GM19239 (cell line): ENCODE measurements at regions not wholly inside any gene's neighbourhood (a gene's known extent, or its start where the extent isn't known, plus 50 kb on each side); places are given as distances from the start of the nearest gene placed in this dataset.

Source experiments
- DNase-seq: peaks from one replicate; pipeline ENCODE4 v3.0.0; 2011; ENCODE audit warnings: low spot score; ENCODE audit not compliant: insufficient read length
- FAIRE-seq: peaks from 2 replicates; lab custom pipeline; 2011; peaks lifted over from hg19 to GRCh38; lab: Jason Lieb, UNC

DNA sequence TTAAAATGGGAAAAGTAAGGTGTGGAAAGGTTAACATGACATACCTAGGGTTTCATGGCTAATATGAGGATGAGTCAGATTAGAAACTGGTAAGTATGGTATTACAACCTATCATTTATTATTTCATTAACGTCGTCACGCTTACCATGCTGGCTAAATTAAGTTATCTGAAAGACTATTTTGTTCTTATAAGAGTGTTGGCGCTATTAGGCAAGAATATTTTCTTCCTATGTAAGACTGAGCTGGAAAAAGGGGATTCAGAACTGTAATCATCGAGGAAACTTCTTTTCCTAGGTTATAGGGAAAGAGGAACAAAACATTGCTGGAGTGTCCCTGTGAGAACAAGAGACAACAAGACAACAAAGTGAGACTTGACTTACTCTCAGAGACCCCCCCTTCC lies 440.8 kb downstream of the KCNJ2 start:
- no peak for FAIRE-seq

DNA sequence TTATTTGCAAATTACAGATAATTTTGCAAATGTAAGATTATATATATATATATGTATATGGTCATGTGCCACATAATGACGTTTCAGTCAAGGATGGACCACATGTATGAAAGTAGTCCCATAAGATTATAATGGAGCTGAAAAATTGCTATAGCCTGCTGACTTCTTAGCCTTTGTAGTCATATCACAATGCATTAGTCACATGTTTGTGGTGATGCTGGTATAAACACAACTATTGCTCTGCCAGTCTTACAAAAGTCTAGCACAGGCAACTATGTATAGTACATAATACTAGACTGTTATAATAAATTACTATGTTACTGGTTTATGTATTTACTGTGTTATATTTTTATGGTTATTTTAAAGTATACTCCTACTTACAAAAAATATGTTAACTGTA lies 444.3 kb downstream of the KCNJ2 start:
- no peak for FAIRE-seq
- DNase-seq: no peak

More for the DNA sequence above, 440.8 kb downstream of the KCNJ2 start:
- DNase-seq: no peak

DNA sequence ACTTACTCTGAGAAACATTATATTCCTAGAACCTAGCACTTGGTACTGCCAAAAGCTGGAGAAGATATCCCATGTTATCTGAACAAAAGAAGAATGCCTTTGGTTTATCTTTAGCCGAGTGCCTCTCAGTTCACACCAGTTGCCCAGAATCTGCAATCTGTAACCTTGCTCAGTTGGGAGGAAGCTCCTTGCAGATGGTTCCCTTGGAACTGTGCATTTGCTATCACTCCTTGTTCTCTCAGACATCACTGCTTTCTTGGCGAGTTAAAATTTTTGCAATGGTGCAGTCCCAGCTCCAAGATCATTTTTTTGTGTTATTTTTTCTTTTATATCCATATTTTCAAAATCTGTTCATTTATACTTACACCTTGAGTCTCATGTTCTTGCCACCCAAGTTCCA lies 446.5 kb downstream of the KCNJ2 start:
- DNase-seq: no peak
- no peak for FAIRE-seq

DNA sequence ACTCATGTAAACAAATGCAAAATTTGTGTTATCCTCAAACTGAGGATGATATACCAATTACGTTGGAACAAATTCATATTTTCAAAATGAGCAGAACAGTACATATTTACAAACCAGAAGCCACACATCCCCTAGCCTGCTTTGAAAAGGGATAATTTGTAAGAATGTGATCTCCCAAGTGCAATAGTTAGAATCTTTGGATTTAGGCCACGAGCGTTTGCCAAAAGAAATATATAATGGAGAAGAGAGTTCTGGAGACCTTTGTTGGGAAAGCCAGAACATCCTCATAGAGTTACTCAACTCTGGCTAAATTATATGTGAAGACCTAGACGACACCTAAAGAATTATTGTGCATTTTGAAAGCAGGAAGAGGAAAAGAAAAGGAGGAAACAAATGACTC lies 449.3 kb downstream of the KCNJ2 start:
- FAIRE-seq: no peak

DNA sequence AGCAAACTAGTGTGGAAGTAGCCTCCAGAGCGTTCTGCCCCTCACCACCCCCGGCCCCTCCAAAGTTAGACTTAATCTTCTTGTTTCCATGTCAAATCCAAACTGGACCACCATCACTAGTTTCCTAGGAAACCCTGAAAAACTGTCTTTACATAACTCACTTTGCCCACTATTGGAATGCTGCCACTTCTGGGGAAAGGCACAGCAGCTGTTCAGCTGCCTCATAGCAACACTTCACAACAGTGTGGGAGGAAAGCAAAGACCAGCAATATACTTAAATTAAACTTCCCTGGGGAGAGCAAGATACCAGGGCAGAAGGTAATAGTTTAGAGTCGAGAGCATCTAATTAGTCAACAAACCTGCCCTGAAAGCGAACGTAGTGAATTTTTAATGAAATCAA lies 452.2 kb downstream of the KCNJ2 start:
- FAIRE-seq: no peak

More for the DNA sequence above, 449.3 kb downstream of the KCNJ2 start:
- no peak for DNase-seq

GRCh38 chr17:70622368-70623260 lies 453.3 kb downstream of the KCNJ2 start:
- no peak for FAIRE-seq
- no peak for DNase-seq

More for the DNA sequence above, 452.2 kb downstream of the KCNJ2 start:
- DNase-seq: no peak

DNA sequence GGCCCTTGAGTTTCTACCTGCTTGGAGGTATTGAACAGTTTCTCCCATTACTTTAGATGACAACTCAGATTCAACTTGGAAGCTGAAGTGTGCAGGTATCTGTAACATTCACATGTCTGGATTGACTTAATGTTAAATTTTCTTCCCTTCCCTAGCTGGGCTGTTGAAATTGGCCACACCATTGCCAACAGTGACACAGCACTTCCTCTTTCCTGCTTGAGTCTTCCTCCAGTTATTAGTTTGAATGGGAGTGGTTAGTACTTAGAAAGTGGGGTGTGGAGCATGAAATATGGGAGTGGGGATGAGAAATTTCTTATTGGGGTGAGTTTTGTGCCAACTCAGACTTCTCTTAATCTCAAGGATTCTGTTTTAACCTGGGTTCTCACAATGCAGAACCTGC lies 454.9 kb downstream of the KCNJ2 start:
- no peak for FAIRE-seq

GRCh38 chr17:70629902-70630301 lies 460.6 kb downstream of the KCNJ2 start:
- FAIRE-seq (no peak), DNase-seq (no peak)

More for the DNA sequence above, 454.9 kb downstream of the KCNJ2 start:
- DNase-seq: no peak

DNA sequence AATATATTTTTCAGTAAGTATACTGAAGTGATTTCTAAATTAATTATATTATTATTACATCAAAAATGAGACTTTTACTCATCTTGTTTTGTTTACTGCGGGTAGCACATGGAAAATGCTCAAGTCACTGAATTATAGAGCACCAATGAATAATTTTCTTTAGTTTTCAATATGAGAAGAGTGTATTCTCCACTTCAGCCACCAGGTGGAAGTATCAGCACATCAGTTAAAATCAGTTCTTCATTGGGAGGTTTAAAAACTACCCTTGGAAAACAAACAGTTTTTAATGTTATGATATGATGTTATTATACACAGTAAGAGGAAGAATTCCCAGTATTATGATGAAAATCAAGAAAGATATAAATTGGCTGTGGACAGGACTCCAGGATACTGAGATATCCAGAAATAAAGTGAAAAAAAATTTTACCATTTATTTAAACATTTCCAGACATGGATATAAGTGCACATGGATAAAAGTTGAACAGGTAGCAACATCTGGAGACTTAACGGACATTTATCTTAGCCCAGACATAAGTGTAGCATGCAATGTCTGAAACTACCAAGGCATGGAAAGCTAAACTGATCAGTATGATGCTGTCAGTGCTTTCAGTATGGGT lies 467.3 kb downstream of the KCNJ2 start:
- peak; percentile 54 for FAIRE-seq
- peak; percentile 9 for DNase-seq

GRCh38 chr17:70642059-70642458 lies 472.7 kb downstream of the KCNJ2 start:
- FAIRE-seq (no peak), DNase-seq (no peak)

GRCh38 chr17:70644096-70644495 lies 474.8 kb downstream of the KCNJ2 start:
- no peak for FAIRE-seq
- DNase-seq: no peak

DNA sequence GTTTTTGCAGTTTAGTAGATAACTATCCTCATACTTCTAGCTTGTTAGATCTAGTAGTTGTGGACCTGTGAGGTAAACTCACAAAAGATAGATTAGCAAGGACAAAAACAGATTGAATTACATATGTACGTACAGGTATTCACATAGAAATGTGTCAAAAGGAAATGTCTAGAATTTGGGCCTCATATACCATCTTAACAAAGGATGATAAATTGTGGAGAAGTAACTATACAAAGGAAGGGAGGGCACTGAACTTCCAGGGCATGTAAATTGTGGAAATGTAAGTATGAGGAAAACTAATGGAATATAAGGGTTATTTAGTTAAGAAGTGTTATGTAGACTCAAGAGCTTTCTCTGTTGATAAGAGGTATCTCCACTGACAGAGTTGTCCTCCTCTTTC lies 477.3 kb downstream of the KCNJ2 start:
- no peak for FAIRE-seq
- no peak for DNase-seq

GRCh38 chr17:70648166-70648565 lies 478.8 kb downstream of the KCNJ2 start:
- FAIRE-seq (no peak), DNase-seq (no peak)

- DNase-seq: no peak
- FAIRE-seq: no peak
Observed at GRCh38 chr17:70653850-70654249, 484.5 kb downstream of the KCNJ2 start.

GRCh38 chr17:70654706-70655105 lies 485.4 kb downstream of the KCNJ2 start:
- FAIRE-seq: no peak
- no peak for DNase-seq

DNA sequence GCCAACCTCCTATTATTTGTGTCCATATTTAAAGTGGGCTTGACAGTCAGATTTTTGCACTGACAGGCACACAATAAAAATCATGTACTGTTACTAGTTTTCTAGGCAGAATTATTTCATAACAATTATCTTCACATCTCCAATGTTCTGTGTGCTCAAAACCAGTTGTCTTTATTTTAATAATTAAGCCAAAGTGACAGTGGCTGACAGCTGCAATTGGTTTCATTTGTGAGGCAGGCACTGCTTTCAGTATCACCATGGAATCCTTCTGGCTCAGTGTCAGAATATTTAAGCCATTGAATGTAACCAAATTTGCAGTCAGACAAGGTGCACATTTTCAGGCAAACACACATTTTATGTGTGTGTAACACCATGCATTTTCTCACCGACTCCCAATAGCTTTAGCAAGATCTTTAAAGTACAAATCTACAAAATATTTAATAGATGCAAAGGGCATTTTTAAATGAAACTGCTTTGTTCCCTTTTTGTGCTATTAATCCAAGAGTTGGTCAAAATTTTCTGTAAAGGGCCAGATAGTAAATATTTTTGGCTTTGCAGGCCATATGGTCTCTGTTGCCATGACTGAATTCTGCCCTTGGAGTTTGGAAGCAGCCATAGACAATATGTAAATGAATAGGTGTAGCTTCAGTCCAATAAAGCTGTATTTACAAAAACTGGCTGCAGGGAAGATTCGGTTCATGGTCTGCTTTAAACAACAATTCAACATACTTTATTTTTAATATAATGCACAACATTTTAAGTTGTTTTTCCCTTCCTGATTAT lies 486.0 kb downstream of the KCNJ2 start:
- FAIRE-seq (no peak), DNase-seq (no peak)

- DNase-seq: no peak
- no peak for FAIRE-seq
Observed at GRCh38 chr17:70658317-70658716, 489.0 kb downstream of the KCNJ2 start.

DNA sequence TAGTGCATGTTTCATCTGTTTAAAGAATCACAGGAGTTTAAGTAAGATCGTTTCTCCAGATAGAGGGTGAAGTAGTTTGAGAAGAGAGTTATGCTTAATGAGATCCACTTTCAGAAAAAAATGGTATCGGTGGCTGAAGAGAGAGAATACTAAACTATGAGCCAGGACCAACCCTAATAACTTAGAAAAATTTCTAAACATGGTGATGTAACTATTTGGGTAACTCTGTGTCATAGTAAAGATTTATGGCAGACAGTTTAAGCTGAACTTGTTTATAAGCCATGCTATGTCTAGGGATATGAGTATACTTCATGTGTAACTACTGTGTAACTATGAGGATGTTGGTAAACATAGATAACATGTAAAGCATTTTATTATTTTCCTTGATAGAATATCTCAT lies 489.5 kb downstream of the KCNJ2 start:
- DNase-seq (no peak), FAIRE-seq (no peak)

- no peak for FAIRE-seq
- no peak for DNase-seq
Observed at GRCh38 chr17:70661342-70662222, 492.2 kb downstream of the KCNJ2 start.
